CD14-positive monocyte (primary cell): ENCODE measurements at regions not wholly inside any gene's neighbourhood (a gene's known extent, or its start where the extent isn't known, plus 50 kb on each side); places are given as distances from the start of the nearest gene placed in this dataset.

ENCODE experiments used
- DNase-seq, 3 donors: peaks; one replicate each; pipeline ENCODE4 v3.0.0-alpha.2; 2011 to 2022
- H2AFZ ChIP-seq: 2 replicates; pipeline ENCODE4 v1.6.0; 2012; ENCODE audit warnings: mild to moderate bottlenecking, low read depth, low read length, inconsistent platforms; ENCODE audit not compliant: insufficient read depth, poor library complexity, severe bottlenecking
- H3K27ac ChIP-seq, 2 donors: 1 replicate in 1 of 2; 2 replicates in 1 of 2; pipeline ENCODE4 v1.5.1; 2012 to 2013; ENCODE audit warnings: low read length in 2 of 2, control low read depth in 1 of 2, inconsistent platforms in 1 of 2, low read depth in 1 of 2, mild to moderate bottlenecking in 1 of 2
- H3K27me3 ChIP-seq, 2 donors: one replicate each; pipeline versions ENCODE4 v1.6.0 to v1.6.1; 2011 to 2013; ENCODE audit warnings: low read length in 2 of 2; ENCODE audit not compliant: control insufficient read depth in 2 of 2, insufficient read depth in 2 of 2
- H3K36me3 ChIP-seq, 2 donors: replicated peaks in 1 of 2; 1 replicate in 1 of 2; 2 replicates in 1 of 2; pipeline versions ENCODE4 v1.5.1 to v1.6.1; 2012 to 2013; ENCODE audit warnings: low read length in 2 of 2, control low read depth in 1 of 2, inconsistent platforms in 1 of 2, mild to moderate bottlenecking in 1 of 2; ENCODE audit not compliant: insufficient read depth in 2 of 2, control insufficient read depth in 1 of 2
- H3K4me1 ChIP-seq, 2 donors: 1 replicate in 1 of 2; 2 replicates in 1 of 2; pipeline versions ENCODE4 v1.5.1 to v1.6.1; 2012 to 2013; ENCODE audit warnings: low read length in 2 of 2, control low read depth in 1 of 2, inconsistent platforms in 1 of 2, mild to moderate bottlenecking in 1 of 2, moderate library complexity in 1 of 2; ENCODE audit not compliant: insufficient read depth in 2 of 2, control insufficient read depth in 1 of 2
- H3K4me2 ChIP-seq: replicated peaks from 2 replicates; pipeline ENCODE3; 2012; ENCODE audit warnings: low read length, moderate library complexity, mild to moderate bottlenecking; ENCODE audit not compliant: poor library complexity, severe bottlenecking; ENCODE audit errors: extremely low read depth
- H3K4me3 ChIP-seq, 3 experiments: fragments of 200-600 bp in 1 of 3; sonication (generic) in 1 of 3; replicated peaks in 1 of 3; 1 replicate in 2 of 3; 2 replicates in 1 of 3; pipeline ENCODE4 v1.5.1; 2011 to 2013; ENCODE audit warnings: low read length in 3 of 3, mild to moderate bottlenecking in 3 of 3, control low read depth in 2 of 3, low read depth in 2 of 3, inconsistent platforms in 1 of 3, moderate library complexity in 1 of 3
- H3K79me2 ChIP-seq: 2 replicates; pipeline ENCODE4 v1.6.0; 2012; ENCODE audit warnings: mild to moderate bottlenecking, control low read depth, inconsistent platforms, low read length, moderate library complexity; ENCODE audit not compliant: insufficient read depth
- H3K9ac ChIP-seq: 2 replicates; pipeline ENCODE4 v1.6.0; 2017; ENCODE audit warnings: low read length, mild to moderate bottlenecking; ENCODE audit not compliant: insufficient read depth, poor library complexity, severe bottlenecking
- H3K9me3 ChIP-seq, 2 donors: replicated peaks in 1 of 2; 1 replicate in 1 of 2; 2 replicates in 1 of 2; pipeline versions ENCODE4 v1.5.1 to v1.6.1; 2012 to 2013; ENCODE audit warnings: low read length in 2 of 2, control low read depth in 1 of 2; ENCODE audit not compliant: control insufficient read depth in 1 of 2, insufficient read depth in 1 of 2
- H4K20me1 ChIP-seq: 2 replicates; pipeline ENCODE4 v1.6.0; 2012; ENCODE audit warnings: mild to moderate bottlenecking, low read length, control low read depth, moderate library complexity; ENCODE audit not compliant: insufficient read depth
- H3K27ac Mint-ChIP-seq, 7 donors: one replicate each; pipeline ENCODE4 v1.8.0; 2020; ENCODE audit warnings: mild to moderate bottlenecking in 7 of 7, mixed read lengths in 7 of 7, moderate library complexity in 6 of 7, inconsistent platforms in 2 of 7
- H3K27me3 Mint-ChIP-seq, 3 donors: one replicate each; pipeline ENCODE4 v1.8.0; 2021 to 2022; ENCODE audit warnings: low read depth in 3 of 3, mild to moderate bottlenecking in 3 of 3, mixed read lengths in 3 of 3, moderate library complexity in 3 of 3, inconsistent platforms in 1 of 3
- H3K36me3 Mint-ChIP-seq, 2 donors: one replicate each; pipeline ENCODE4 v1.8.0; 2020; ENCODE audit warnings: mixed read lengths in 2 of 2, inconsistent platforms in 1 of 2, mild to moderate bottlenecking in 1 of 2
- H3K4me1 Mint-ChIP-seq: one replicate; pipeline ENCODE4 v1.8.0; 2020; ENCODE audit warnings: mild to moderate bottlenecking, mixed read lengths
- H3K4me3 Mint-ChIP-seq, 2 donors: one replicate each; pipeline ENCODE4 v1.8.0; 2020; ENCODE audit warnings: mild to moderate bottlenecking in 2 of 2, mixed read lengths in 2 of 2, moderate library complexity in 1 of 2
- H3K9me3 Mint-ChIP-seq, 7 donors: one replicate each; pipeline ENCODE4 v1.8.0; 2020 to 2022; ENCODE audit warnings: mixed read lengths in 7 of 7, mild to moderate bottlenecking in 6 of 7, moderate library complexity in 6 of 7, inconsistent platforms in 2 of 7
- WGBS: methylation state at CpG from one replicate; pipeline ENCODE4 v1.1.5; 2013; ENCODE audit warnings: missing lambda C conversion rate; ENCODE audit not compliant: insufficient coverage; 5-methylcytosine and 5-hydroxymethylcytosine counted together
- intact Hi-C, 2 donors: fragments of 100-400 bp; cut with micrococcal nuclease; formaldehyde crosslinking; loops; one replicate each; pipeline versions ENCODE4 v1.15.0 to v1.15.1; 2023
- TF ChIP-seq, protein P1 (sequence below): fragments of 200-600 bp; IDR thresholded peaks from one replicate; pipeline ENCODE4 v1.8.0; 2022; ENCODE audit warnings: antibody characterized with exemption, mild to moderate bottlenecking

DNA sequence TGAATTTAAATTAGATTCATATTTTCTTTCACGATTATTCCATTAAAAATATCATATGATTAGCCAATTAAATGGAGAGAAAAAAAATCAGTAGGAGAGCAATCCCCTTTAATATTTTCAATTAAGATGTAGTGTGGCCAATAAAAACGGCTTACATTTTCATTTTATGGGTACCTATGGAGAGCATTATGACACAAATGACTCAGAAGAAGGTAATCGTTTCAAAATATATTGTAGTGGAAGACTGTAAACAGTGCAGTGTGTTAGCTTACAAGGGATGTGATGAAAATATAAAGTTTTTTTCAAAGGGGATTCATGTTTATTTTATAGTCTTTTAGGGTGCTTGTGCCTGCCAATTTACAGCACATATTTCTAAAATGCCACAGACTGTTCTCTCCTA, 1507.4 kb upstream of the CELF4 start:
- intact Hi-C loops = no loop called here
- Histone ChIP-seq H3K9me3 (no peaks in the 10 kb centered on the region), H3K27me3 (no peaks in the 10 kb centered on the region), H3K36me3 (no peaks in the 10 kb centered on the region), H3K9ac (no peak overlapping the region), H2AFZ (no peak overlapping the region), H3K79me2 (no peaks in the 10 kb centered on the region), H3K4me1 (no peaks in the 10 kb centered on the region), H4K20me1 (no peaks in the 10 kb centered on the region), H3K4me3 (no peak overlapping the region), H3K4me2 (no peak overlapping the region), H3K27ac (no peak overlapping the region)
- peaks cover 0 to 3% (median 1%) of the 10 kb centered on the region in 3 donors for H3K27me3 Mint-ChIP-seq
- no CpG with 5 or more reads among the region's 3 CpGs for WGBS
- H3K27ac Mint-ChIP-seq = no peak overlapping the region
- H3K4me1 Mint-ChIP-seq = no peaks in the 10 kb centered on the region
- no peak overlapping the region for H3K4me3 Mint-ChIP-seq
- DNase-seq = no peak
- no peaks in the 10 kb centered on the region for H3K36me3 Mint-ChIP-seq
- TF ChIP-seq, protein P1, sequence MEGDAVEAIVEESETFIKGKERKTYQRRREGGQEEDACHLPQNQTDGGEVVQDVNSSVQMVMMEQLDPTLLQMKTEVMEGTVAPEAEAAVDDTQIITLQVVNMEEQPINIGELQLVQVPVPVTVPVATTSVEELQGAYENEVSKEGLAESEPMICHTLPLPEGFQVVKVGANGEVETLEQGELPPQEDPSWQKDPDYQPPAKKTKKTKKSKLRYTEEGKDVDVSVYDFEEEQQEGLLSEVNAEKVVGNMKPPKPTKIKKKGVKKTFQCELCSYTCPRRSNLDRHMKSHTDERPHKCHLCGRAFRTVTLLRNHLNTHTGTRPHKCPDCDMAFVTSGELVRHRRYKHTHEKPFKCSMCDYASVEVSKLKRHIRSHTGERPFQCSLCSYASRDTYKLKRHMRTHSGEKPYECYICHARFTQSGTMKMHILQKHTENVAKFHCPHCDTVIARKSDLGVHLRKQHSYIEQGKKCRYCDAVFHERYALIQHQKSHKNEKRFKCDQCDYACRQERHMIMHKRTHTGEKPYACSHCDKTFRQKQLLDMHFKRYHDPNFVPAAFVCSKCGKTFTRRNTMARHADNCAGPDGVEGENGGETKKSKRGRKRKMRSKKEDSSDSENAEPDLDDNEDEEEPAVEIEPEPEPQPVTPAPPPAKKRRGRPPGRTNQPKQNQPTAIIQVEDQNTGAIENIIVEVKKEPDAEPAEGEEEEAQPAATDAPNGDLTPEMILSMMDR = no peak
- peaks cover 0 to 8% (median 3%) of the 10 kb centered on the region in 7 donors for H3K9me3 Mint-ChIP-seq

DNA sequence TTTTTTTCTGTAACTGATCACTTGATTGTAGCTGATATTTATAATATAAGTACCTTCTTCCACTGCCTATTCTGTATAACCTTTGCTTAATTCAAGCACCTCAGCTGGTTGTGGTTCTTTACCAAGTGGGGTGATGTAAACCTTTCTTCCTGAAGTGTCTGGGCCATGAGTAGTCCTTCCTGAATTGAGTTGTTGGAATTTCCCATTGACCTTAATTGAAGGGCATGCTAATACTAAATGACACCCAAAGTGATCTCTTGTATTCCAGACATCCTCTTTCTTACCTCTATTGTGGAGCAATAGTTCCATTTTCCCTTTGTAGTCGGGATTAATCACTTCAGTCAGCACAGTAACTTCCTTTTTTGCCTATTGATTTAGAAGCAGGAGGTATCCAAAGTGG, 1496.8 kb upstream of the CELF4 start:
- no peak overlapping the region for H3K9ac ChIP-seq
- no peaks in the 10 kb centered on the region for H3K27me3 ChIP-seq
- no CpG with 5 or more reads among the region's 1 CpG for WGBS
- DNase-seq = no peak
- no peaks in the 10 kb centered on the region for H3K36me3 ChIP-seq
- H3K4me2 ChIP-seq = no peak overlapping the region
- intact Hi-C loops = no loop called here
- no peak overlapping the region for H3K27ac ChIP-seq
- no peak overlapping the region for H2AFZ ChIP-seq
- no peaks in the 10 kb centered on the region for H3K4me1 Mint-ChIP-seq
- H3K9me3 ChIP-seq = peaks cover 0 to 4% of the 10 kb centered on the region in 2 donors
- TF ChIP-seq, protein P1 = no peak
- H4K20me1 ChIP-seq = no peaks in the 10 kb centered on the region
- no peaks in the 10 kb centered on the region for H3K79me2 ChIP-seq
- H3K27me3 Mint-ChIP-seq = no peaks in the 10 kb centered on the region
- H3K9me3 Mint-ChIP-seq = peaks cover 0 to 6% (median 2%) of the 10 kb centered on the region in 7 donors
- H3K4me3 ChIP-seq = no peak overlapping the region
- H3K4me3 Mint-ChIP-seq = no peak overlapping the region
- no peaks in the 10 kb centered on the region for H3K4me1 ChIP-seq
- H3K36me3 Mint-ChIP-seq = no peaks in the 10 kb centered on the region
- H3K27ac Mint-ChIP-seq = no peak overlapping the region
